HCT116 (cell line): ENCODE measurements at regions not wholly inside any gene's neighbourhood (a gene's known extent, or its start where the extent isn't known, plus 50 kb on each side); places are given as distances from the start of the nearest gene placed in this dataset.

Experiments used
- ATAC-seq: fragments of 200-7000 bp; cut with Tn5 transposase; 2 replicates; pipeline ENCODE4 v1.9.1; 2020; ENCODE audit warnings: mild to moderate bottlenecking, moderate library complexity
- BruUV-seq: library from RNA; stranded (reverse); fragments of 400-500 nt; replicated peaks from 2 replicates; lab custom pipeline; 2021; lab: Mats Ljungman, UMichigan
- CTCF ChIA-PET: fragments of 300-600 bp; sonication (Branson Sonifier 250); formaldehyde crosslinking; loops from one replicate; lab custom pipeline; 2021; ENCODE audit warnings: antibody characterized with exemption; lab: Charles Lee
- POLR2A ChIA-PET: fragments of 300-600, 350-600 bp; sonication (Branson Sonifier 250); formaldehyde crosslinking; loops from one replicate; lab custom pipeline; 2021; ENCODE audit warnings: antibody characterized with exemption; lab: Charles Lee
- RAD21 ChIA-PET, 2 experiments: fragments of 300-600 bp; sonication (Branson Sonifier 250); formaldehyde crosslinking; loops; one replicate each; lab custom pipeline; 2023; ENCODE audit warnings: low total read pairs in 2 of 2; ENCODE audit not compliant: uncharacterized antibody in 2 of 2, unreplicated experiment in 2 of 2, low non-redundant PET in 1 of 2; lab: Charles Lee
- DNase-seq: peaks from one replicate; pipeline ENCODE4 v3.0.0-alpha.2; 2010; ENCODE audit warnings: low read depth, low spot score
- H2AFZ ChIP-seq: fragments of 200-600 bp; shearing (Covaris generic), sonication (generic); 2 replicates; pipeline ENCODE4 v1.6.1; 2017; ENCODE audit warnings: low read depth, mixed run types, mixed read lengths, antibody characterized with exemption, low read length; ENCODE audit not compliant: poor library complexity, severe bottlenecking
- H3K27ac ChIP-seq: 2 replicates; pipeline ENCODE4 v1.5.1; 2012; ENCODE audit warnings: low read depth, low read length
- H3K27me3 ChIP-seq: fragments of 200-600 bp; sonication (generic); 2 replicates; pipeline ENCODE4 v1.6.1; 2016; ENCODE audit warnings: mixed run types, low read length, mixed read lengths; ENCODE audit not compliant: insufficient read depth
- H3K36me3 ChIP-seq, 2 experiments: fragments of 200-500 bp in 1 of 2; fragments of 200-600 bp in 1 of 2; sonication (Bioruptor generic) in 1 of 2; sonication (generic) in 1 of 2; 2 replicates each; pipeline versions ENCODE4 v1.5.1 to v1.6.1; 2014 to 2016; ENCODE audit warnings: low read length in 2 of 2, inconsistent platforms in 1 of 2, mixed read lengths in 1 of 2, mixed run types in 1 of 2; ENCODE audit not compliant: insufficient read depth in 2 of 2, control insufficient read depth in 1 of 2
- H3K4me1 ChIP-seq, 2 experiments: fragments of 200-600 bp in 1 of 2; sonication (generic) in 1 of 2; 2 replicates each; pipeline versions ENCODE4 v1.5.1 to v1.6.1; 2012 to 2017; ENCODE audit warnings: low read length in 2 of 2, inconsistent platforms in 1 of 2, mild to moderate bottlenecking in 1 of 2, mixed read lengths in 1 of 2, mixed run types in 1 of 2, moderate library complexity in 1 of 2; ENCODE audit not compliant: insufficient read depth in 2 of 2, control insufficient read depth in 1 of 2
- H3K4me2 ChIP-seq: fragments of 200-600 bp; sonication (generic); 2 replicates; pipeline ENCODE4 v1.6.1; 2017; ENCODE audit warnings: mixed run types, low read length, mixed read lengths
- H3K4me3 ChIP-seq, 2 experiments: fragments of 200-600 bp in 1 of 2; sonication (generic) in 1 of 2; replicated peaks in 1 of 2; 2 replicates each; pipeline ENCODE4 v1.5.1; 2011 to 2016; ENCODE audit warnings: low read length in 2 of 2, control low read depth in 1 of 2, low read depth in 1 of 2, mild to moderate bottlenecking in 1 of 2, mixed read lengths in 1 of 2, mixed run types in 1 of 2
- H3K79me2 ChIP-seq: fragments of 200-600 bp; sonication (generic); 2 replicates; pipeline ENCODE4 v1.6.1; 2017; ENCODE audit warnings: mild to moderate bottlenecking, mixed run types, low read length, moderate library complexity, mixed read lengths; ENCODE audit not compliant: insufficient read depth
- H3K9ac ChIP-seq: fragments of 200-600 bp; sonication (generic); 2 replicates; pipeline ENCODE4 v1.6.1; 2016; ENCODE audit warnings: low read length, mixed read lengths
- H3K9me2 ChIP-seq: fragments of 200-600 bp; sonication (generic), shearing (Covaris generic); 2 replicates; pipeline ENCODE4 v1.6.1; 2017; ENCODE audit warnings: mixed run types, mild to moderate bottlenecking, moderate library complexity; ENCODE audit not compliant: insufficient read depth
- H3K9me3 ChIP-seq, 2 experiments: fragments of 200-500 bp in 1 of 2; fragments of 200-600 bp in 1 of 2; sonication (Bioruptor generic) in 1 of 2; sonication (generic) in 1 of 2; 2 replicates each; pipeline ENCODE4 v1.6.1; 2014 to 2017; ENCODE audit warnings: low read length in 2 of 2, mixed read lengths in 2 of 2, inconsistent platforms in 1 of 2, low read depth in 1 of 2, mild to moderate bottlenecking in 1 of 2, mixed run types in 1 of 2, moderate library complexity in 1 of 2; ENCODE audit not compliant: control insufficient read depth in 1 of 2, insufficient read depth in 1 of 2
- H4K20me1 ChIP-seq: fragments of 200-600 bp; sonication (generic), shearing (Covaris generic); 2 replicates; pipeline ENCODE4 v1.6.1; 2017; ENCODE audit warnings: mixed run types, mild to moderate bottlenecking, moderate library complexity; ENCODE audit not compliant: insufficient read depth
- CBX3 ChIP-seq: IDR thresholded peaks from 2 replicates; pipeline ENCODE4 v1.6.1; 2012; ENCODE audit warnings: low read depth
- CEBPB ChIP-seq: IDR thresholded peaks from 2 replicates; pipeline ENCODE4 v1.6.1; 2012; ENCODE audit warnings: low read depth
- EGR1 ChIP-seq: IDR thresholded peaks from 2 replicates; pipeline ENCODE4 v1.6.1; 2012; ENCODE audit warnings: low read depth
- ELF1 ChIP-seq: IDR thresholded peaks from 2 replicates; pipeline ENCODE4 v1.6.1; 2012; ENCODE audit warnings: low read depth, borderline replicate concordance
- EZH2 ChIP-seq: fragments of 200-600 bp; sonication (generic); IDR thresholded peaks from 2 replicates; pipeline ENCODE4 v1.6.1; 2017; ENCODE audit warnings: antibody characterized with exemption, mixed run types
- EZH2phosphoT487 ChIP-seq: fragments of 200-600 bp; IDR thresholded peaks from 2 replicates; pipeline ENCODE4 v1.6.1; 2018; ENCODE audit warnings: antibody characterized with exemption, borderline replicate concordance
- FOSL1 ChIP-seq: IDR thresholded peaks from 2 replicates; pipeline ENCODE4 v1.6.1; 2012; ENCODE audit warnings: low read depth
- JUND ChIP-seq: IDR thresholded peaks from 2 replicates; pipeline ENCODE4 v1.6.1; 2012
- POLR2A ChIP-seq: IDR thresholded peaks from 2 replicates; pipeline ENCODE4 v1.7.0; 2011; ENCODE audit warnings: borderline replicate concordance; ENCODE audit not compliant: insufficient read depth, insufficient read length; ENCODE audit errors: extremely low read depth
- RAD21 ChIP-seq: IDR thresholded peaks from 2 replicates; pipeline ENCODE4 v1.6.1; 2012; ENCODE audit warnings: low read depth, mild to moderate bottlenecking
- SIN3A ChIP-seq: IDR thresholded peaks from 2 replicates; pipeline ENCODE4 v1.6.1; 2012; ENCODE audit warnings: low read depth
- SP1 ChIP-seq: IDR thresholded peaks from 2 replicates; pipeline ENCODE4 v1.6.1; 2012; ENCODE audit warnings: low read depth
- SRF ChIP-seq: IDR thresholded peaks from 2 replicates; pipeline ENCODE4 v1.6.1; 2012; ENCODE audit warnings: low read depth
- TCF7L2 ChIP-seq: IDR thresholded peaks from 2 replicates; pipeline ENCODE4 v1.7.0; 2011; ENCODE audit warnings: borderline replicate concordance, inconsistent platforms; ENCODE audit not compliant: insufficient read depth, insufficient read length; ENCODE audit errors: extremely low read depth
- YY1 ChIP-seq: IDR thresholded peaks from 2 replicates; pipeline ENCODE4 v1.6.1; 2011; ENCODE audit warnings: low read length, low read depth, moderate library complexity, mild to moderate bottlenecking; ENCODE audit not compliant: insufficient replicate concordance; ENCODE audit errors: extremely low read depth
- ZFX ChIP-seq: fragments of 450-650 bp; IDR thresholded peaks from 2 replicates; pipeline ENCODE4 v1.6.1; 2017
- ZNF274 ChIP-seq: fragments of 200-500 bp; sonication (Bioruptor generic); IDR thresholded peaks from 2 replicates; pipeline ENCODE4 v1.6.1; 2014; ENCODE audit warnings: mild to moderate bottlenecking, low read depth, low read length, inconsistent platforms
- intact Hi-C: fragments of 100-400 bp; cut with micrococcal nuclease; formaldehyde crosslinking; loops from 2 replicates; pipeline ENCODE4 v1.10.0; 2022
- TF ChIP-seq, protein P1 (sequence below): IDR thresholded peaks from 2 replicates; pipeline ENCODE4 v1.6.1; 2012
- TF ChIP-seq, protein P2 (sequence below): IDR thresholded peaks from 2 replicates; pipeline ENCODE4 v1.6.1; 2011; ENCODE audit warnings: mild to moderate bottlenecking, low read length, moderate library complexity; ENCODE audit not compliant: insufficient replicate concordance; ENCODE audit errors: extremely low read depth
- TF ChIP-seq, protein P3 (sequence below), 3 experiments: fragments of 200-600 bp in 1 of 3; sonication (generic) in 1 of 3; IDR thresholded peaks in 2 of 3; conservative IDR thresholded peaks in 1 of 3; 2 replicates each; pipeline ENCODE4 v1.5.1; 2012 to 2017; ENCODE audit warnings: low read depth in 2 of 3, low read length in 2 of 3, antibody characterized with exemption in 1 of 3, borderline replicate concordance in 1 of 3, control low read depth in 1 of 3, mild to moderate bottlenecking in 1 of 3, mixed read lengths in 1 of 3, mixed run types in 1 of 3, moderate library complexity in 1 of 3; ENCODE audit not compliant: insufficient read depth in 1 of 3

DNA sequence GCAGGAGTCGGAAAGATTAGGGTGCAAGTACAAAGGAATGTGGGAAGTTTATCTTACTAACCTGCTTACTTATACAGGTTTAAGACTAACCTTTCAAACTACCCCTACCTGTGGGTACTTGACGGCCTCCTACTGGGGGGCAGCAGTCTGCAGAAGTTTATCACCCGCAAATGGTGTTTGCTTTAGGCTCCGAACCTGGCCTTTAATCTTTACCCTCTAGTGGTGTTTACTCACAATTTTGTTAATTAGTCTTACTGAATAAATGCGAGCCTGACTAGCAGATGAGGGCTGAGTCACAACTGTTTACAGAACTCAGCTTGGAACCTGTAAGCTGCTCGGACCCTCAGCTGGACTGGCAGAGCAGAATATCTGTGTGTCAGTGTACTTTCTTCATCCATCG is 204.2 kb upstream of the GPRIN3 start:
- Histone ChIP-seq H3K27me3 (no peaks in the 10 kb centered on the region), H3K79me2 (no peaks in the 10 kb centered on the region), H3K9me3 (peaks cover 0 to 4% of the 10 kb centered on the region in 2 experiments; a peak in 1 of 4 replicates), H3K27ac (no peak overlapping the region), H3K4me3 (no peak overlapping the region), H2AFZ (no peak overlapping the region), H3K36me3 (no peaks in the 10 kb centered on the region), H3K9me2 (no peaks in the 10 kb centered on the region), H4K20me1 (no peaks in the 10 kb centered on the region), H3K9ac (no peak overlapping the region), H3K4me1 (no peaks in the 10 kb centered on the region), H3K4me2 (no peak overlapping the region)
- no peak for TF ChIP-seq EZH2
- TF ChIP-seq, protein P1, sequence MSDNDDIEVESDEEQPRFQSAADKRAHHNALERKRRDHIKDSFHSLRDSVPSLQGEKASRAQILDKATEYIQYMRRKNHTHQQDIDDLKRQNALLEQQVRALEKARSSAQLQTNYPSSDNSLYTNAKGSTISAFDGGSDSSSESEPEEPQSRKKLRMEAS = no peak
- TF ChIP-seq FOSL1 = no peak
- TF ChIP-seq JUND = no peak
- TF ChIP-seq CEBPB = no peak
- TF ChIP-seq EGR1 = no peak
- no peak for TF ChIP-seq TCF7L2
- no peak for TF ChIP-seq CBX3
- no peak for TF ChIP-seq ZNF274
- no peak for TF ChIP-seq ZFX
- TF ChIP-seq POLR2A = no peak
- no peak for TF ChIP-seq SRF
- no peak for TF ChIP-seq YY1
- TF ChIP-seq, protein P2, sequence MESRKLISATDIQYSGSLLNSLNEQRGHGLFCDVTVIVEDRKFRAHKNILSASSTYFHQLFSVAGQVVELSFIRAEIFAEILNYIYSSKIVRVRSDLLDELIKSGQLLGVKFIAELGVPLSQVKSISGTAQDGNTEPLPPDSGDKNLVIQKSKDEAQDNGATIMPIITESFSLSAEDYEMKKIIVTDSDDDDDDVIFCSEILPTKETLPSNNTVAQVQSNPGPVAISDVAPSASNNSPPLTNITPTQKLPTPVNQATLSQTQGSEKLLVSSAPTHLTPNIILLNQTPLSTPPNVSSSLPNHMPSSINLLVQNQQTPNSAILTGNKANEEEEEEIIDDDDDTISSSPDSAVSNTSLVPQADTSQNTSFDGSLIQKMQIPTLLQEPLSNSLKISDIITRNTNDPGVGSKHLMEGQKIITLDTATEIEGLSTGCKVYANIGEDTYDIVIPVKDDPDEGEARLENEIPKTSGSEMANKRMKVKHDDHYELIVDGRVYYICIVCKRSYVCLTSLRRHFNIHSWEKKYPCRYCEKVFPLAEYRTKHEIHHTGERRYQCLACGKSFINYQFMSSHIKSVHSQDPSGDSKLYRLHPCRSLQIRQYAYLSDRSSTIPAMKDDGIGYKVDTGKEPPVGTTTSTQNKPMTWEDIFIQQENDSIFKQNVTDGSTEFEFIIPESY = no peak
- no peak for TF ChIP-seq SIN3A
- TF ChIP-seq EZH2phosphoT487 = no peak
- TF ChIP-seq ELF1 = no peak
- no peak for TF ChIP-seq RAD21
- TF ChIP-seq, protein P3, sequence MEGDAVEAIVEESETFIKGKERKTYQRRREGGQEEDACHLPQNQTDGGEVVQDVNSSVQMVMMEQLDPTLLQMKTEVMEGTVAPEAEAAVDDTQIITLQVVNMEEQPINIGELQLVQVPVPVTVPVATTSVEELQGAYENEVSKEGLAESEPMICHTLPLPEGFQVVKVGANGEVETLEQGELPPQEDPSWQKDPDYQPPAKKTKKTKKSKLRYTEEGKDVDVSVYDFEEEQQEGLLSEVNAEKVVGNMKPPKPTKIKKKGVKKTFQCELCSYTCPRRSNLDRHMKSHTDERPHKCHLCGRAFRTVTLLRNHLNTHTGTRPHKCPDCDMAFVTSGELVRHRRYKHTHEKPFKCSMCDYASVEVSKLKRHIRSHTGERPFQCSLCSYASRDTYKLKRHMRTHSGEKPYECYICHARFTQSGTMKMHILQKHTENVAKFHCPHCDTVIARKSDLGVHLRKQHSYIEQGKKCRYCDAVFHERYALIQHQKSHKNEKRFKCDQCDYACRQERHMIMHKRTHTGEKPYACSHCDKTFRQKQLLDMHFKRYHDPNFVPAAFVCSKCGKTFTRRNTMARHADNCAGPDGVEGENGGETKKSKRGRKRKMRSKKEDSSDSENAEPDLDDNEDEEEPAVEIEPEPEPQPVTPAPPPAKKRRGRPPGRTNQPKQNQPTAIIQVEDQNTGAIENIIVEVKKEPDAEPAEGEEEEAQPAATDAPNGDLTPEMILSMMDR (IDR thresholded peaks at IDR 0.05 in 2 of 3, conservative IDR thresholded peaks at IDR 0.05 in 1 of 3; ENCODE audit: borderline replicate concordance in 1 of 3, insufficient read depth in 1 of 3, low read depth in 2 of 3, low read length in 2 of 3) = no peak
- no peak for TF ChIP-seq SP1
- RAD21 ChIA-PET = no interaction called here
- BruUV-seq = no TSS peak
- CTCF ChIA-PET = no interaction called here
- ATAC-seq (no peak), DNase-seq (no peak)
- POLR2A ChIA-PET = no interaction called here
- intact Hi-C loops = no loop called here
